Tibial artery (tissue), 4 donors: ENCODE measurements at regions not wholly inside any gene's neighbourhood (a gene's known extent, or its start where the extent isn't known, plus 50 kb on each side); places are given as distances from the start of the nearest gene placed in this dataset.

Experiments
- DNase-seq, 2 donors: peaks; one replicate each; pipeline ENCODE4 v3.0.0-alpha.2; 2019
- H3K27ac ChIP-seq, 2 donors: fragments of 200-600 bp; sonication (generic) in 1 of 2; 1 replicate in 1 of 2; 2 replicates in 1 of 2; pipeline ENCODE4 v1.5.1; 2018 to 2019; ENCODE audit warnings: mild to moderate bottlenecking in 1 of 2
- H3K27me3 ChIP-seq, 2 donors: fragments of 200-600 bp; sonication (generic) in 1 of 2; one replicate each; pipeline versions ENCODE4 v1.5.1 to v1.6.0; 2016 to 2019
- H3K36me3 ChIP-seq, 3 donors: fragments of 200-600 bp; sonication (generic) in 2 of 3; one replicate each; pipeline ENCODE4 v1.5.1; 2016 to 2019; ENCODE audit warnings: mild to moderate bottlenecking in 2 of 3
- H3K4me1 ChIP-seq, 4 donors: fragments of 200-600 bp; sonication (generic) in 2 of 4; 1 replicate in 3 of 4; 2 replicates in 1 of 4; pipeline ENCODE4 v1.5.1; 2016 to 2019
- H3K4me3 ChIP-seq, 2 donors: fragments of 200-600 bp; sonication (generic) in 1 of 2; 1 replicate in 1 of 2; 2 replicates in 1 of 2; pipeline ENCODE4 v1.5.1; 2018 to 2019; ENCODE audit warnings: mild to moderate bottlenecking in 2 of 2
- H3K9me3 ChIP-seq, 3 donors: fragments of 200-600 bp; sonication (generic) in 1 of 3; one replicate each; pipeline ENCODE4 v1.5.1; 2016 to 2019
- intact Hi-C: fragments of 100-400 bp; cut with DNase I; formaldehyde crosslinking; loops from one replicate; pipeline ENCODE4 v1.15.0; 2023; ENCODE audit warnings: low total_unique reads
- TF ChIP-seq, protein P1 (sequence below), 2 experiments: fragments of 200-600 bp in 1 of 2; fragments of 450-650 bp in 1 of 2; IDR thresholded peaks; one replicate each; pipeline ENCODE4 v1.5.1; 2017 to 2019; ENCODE audit warnings: antibody characterized with exemption in 2 of 2, mild to moderate bottlenecking in 1 of 2, moderate library complexity in 1 of 2

DNA sequence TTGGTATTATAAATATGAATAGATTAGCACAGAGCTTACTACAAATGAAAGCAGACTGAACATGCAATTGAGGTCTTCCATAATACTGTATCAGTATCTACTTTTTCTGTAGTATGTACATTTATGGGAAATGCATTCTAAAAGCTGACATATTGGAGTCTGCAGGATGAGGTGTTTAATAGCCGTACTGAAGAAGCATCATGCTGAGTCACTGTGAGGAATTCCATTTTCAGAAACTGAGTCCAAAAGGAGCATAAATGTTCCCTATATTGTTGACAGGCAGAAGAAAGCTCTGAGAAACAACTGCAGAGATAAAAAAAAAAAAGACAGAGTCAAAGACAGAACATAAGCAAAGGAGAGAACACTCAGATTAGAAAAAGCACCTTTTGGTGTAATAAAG lies 366.7 kb upstream of the SPHKAP start:
- Histone ChIP-seq H3K36me3 (no peaks in the 10 kb centered on the region), H3K9me3 (no peaks in the 10 kb centered on the region), H3K4me1 (peaks cover 0 to 12% (median 0%) of the 10 kb centered on the region in 4 donors), H3K27me3 (no peaks in the 10 kb centered on the region), H3K4me3 (no peak overlapping the region), H3K27ac (no peak overlapping the region)
- TF ChIP-seq, protein P1, sequence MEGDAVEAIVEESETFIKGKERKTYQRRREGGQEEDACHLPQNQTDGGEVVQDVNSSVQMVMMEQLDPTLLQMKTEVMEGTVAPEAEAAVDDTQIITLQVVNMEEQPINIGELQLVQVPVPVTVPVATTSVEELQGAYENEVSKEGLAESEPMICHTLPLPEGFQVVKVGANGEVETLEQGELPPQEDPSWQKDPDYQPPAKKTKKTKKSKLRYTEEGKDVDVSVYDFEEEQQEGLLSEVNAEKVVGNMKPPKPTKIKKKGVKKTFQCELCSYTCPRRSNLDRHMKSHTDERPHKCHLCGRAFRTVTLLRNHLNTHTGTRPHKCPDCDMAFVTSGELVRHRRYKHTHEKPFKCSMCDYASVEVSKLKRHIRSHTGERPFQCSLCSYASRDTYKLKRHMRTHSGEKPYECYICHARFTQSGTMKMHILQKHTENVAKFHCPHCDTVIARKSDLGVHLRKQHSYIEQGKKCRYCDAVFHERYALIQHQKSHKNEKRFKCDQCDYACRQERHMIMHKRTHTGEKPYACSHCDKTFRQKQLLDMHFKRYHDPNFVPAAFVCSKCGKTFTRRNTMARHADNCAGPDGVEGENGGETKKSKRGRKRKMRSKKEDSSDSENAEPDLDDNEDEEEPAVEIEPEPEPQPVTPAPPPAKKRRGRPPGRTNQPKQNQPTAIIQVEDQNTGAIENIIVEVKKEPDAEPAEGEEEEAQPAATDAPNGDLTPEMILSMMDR (IDR thresholded peaks at IDR 0.05), result no peak
- intact Hi-C loops, result no loop called here
- DNase-seq, result no peak

DNA sequence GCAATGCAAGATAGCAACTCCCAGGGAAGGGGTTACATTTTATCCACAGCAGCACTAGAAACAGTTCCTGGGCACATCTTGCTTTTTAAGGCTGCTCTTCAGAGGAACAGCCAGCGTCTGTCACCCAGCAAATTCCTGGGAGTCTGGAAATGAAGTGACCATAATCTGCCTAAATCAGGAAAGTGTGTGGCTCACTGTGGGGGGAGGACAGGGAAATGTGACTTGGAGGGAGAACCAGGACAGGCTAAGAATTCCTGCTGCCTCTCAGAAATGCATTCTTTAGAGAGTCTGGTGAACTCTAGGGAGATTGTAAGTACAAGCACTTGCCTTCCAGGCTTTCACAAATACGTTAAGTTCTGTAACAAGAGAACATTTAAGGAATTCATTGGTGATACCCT lies 364.3 kb upstream of the SPHKAP start:
- DNase-seq, result no peak
- Histone ChIP-seq H3K27ac (peak overlapping the region in 1 of 2 donors; percentile 12), H3K9me3 (no peaks in the 10 kb centered on the region), H3K4me3 (no peak overlapping the region), H3K36me3 (no peaks in the 10 kb centered on the region), H3K27me3 (no peaks in the 10 kb centered on the region), H3K4me1 (peaks cover 0 to 12% (median 0%) of the 10 kb centered on the region in 4 donors)
- intact Hi-C loops, result no loop called here
- TF ChIP-seq, protein P1 (IDR thresholded peaks at IDR 0.05), result no peak

DNA sequence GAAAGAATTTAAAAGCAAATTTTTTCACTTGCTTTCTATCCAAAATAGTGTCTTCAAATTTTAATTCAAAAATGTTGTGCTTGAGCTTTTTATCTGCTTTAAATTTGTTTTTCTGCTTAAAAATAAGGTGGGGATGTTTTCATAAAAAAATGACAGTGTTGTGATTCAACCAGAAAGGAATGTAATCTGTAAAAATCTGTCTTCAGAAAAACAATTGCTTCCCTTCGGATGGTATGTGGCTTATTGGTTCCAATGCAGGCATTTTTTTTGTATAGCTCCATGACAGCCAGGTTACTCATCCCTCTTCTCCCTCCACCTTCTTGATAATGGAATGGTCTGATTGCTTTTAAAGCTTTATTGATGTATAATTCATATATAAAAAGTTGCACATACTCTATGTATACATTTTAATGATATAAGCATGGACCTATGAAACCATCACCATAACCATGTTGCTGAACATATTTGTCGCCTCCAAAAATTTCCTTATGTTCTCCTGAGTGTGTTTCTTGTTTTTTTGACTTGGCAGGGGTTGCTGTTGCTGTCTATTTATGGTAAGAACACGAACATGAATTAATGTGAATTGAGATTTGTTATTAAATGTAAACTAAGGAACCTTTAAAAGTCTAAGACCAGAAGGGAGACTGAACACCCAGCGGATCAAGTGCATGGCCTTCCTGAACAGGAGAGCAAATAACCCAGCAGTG lies 363.7 kb upstream of the SPHKAP start:
- no peaks in the 10 kb centered on the region for H3K27me3 ChIP-seq
- TF ChIP-seq, protein P1 (IDR thresholded peaks at IDR 0.05), result no peak
- peak overlapping the region in 1 of 2 donors; percentile 12 for H3K27ac ChIP-seq
- H3K4me3 ChIP-seq, result no peak overlapping the region
- intact Hi-C loops, result no loop called here
- no peak for DNase-seq
- no peaks in the 10 kb centered on the region for H3K9me3 ChIP-seq
- peaks cover 0 to 12% (median 0%) of the 10 kb centered on the region in 4 donors for H3K4me1 ChIP-seq
- H3K36me3 ChIP-seq, result no peaks in the 10 kb centered on the region

DNA sequence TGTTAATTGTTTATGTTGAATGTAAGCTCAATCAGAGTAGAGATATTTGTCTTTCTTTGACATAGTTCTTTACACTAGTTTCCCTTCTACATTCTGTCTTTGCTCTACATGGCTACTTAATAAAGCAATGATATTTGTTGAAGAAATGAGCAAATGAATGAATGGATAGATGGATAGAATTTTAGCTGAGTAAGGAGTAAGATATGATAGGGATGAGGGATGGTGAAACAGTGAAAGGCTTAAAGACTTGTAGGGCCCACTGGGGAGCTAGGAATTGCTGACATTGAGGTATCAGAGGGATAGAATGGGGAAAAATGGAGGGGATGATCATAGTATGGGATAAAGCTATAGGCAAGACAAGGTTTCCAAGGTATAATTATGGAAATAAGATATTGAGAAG lies 361.6 kb upstream of the SPHKAP start:
- H3K27me3 ChIP-seq, result no peaks in the 10 kb centered on the region
- TF ChIP-seq, protein P1 (IDR thresholded peaks at IDR 0.05), result no peak
- no peak overlapping the region for H3K27ac ChIP-seq
- DNase-seq, result no peak
- intact Hi-C loops, result no loop called here
- H3K4me3 ChIP-seq, result no peak overlapping the region
- peaks cover 0 to 12% (median 0%) of the 10 kb centered on the region in 4 donors for H3K4me1 ChIP-seq
- no peaks in the 10 kb centered on the region for H3K9me3 ChIP-seq
- H3K36me3 ChIP-seq, result no peaks in the 10 kb centered on the region

DNA sequence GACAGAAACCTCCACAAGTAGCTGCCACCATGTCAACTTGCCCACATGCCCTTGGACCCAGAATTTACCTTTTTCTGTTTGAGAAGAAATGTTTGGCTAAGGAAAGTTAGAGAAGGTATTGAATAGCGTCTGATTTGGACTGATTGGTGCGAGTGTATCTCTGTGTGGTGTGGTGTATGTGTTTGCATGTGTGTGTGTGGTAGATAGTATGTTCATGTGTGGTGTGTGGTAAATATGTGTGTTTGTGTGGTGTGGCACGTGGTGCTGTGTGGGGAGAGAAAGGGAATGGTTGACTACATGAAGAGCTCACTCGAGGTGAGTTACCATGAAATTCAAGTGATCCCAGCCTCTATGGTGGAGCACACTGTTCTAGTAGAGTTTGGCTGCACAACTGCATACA lies 360.8 kb upstream of the SPHKAP start:
- H3K27me3 ChIP-seq, result no peaks in the 10 kb centered on the region
- intact Hi-C loops, result no loop called here
- no peaks in the 10 kb centered on the region for H3K9me3 ChIP-seq
- peaks cover 0 to 12% (median 0%) of the 10 kb centered on the region in 4 donors for H3K4me1 ChIP-seq
- H3K4me3 ChIP-seq, result no peak overlapping the region
- no peak overlapping the region for H3K27ac ChIP-seq
- no peak for DNase-seq
- no peaks in the 10 kb centered on the region for H3K36me3 ChIP-seq
- TF ChIP-seq, protein P1 (IDR thresholded peaks at IDR 0.05), result no peak
